Ascending aorta (tissue), 2 donors: ENCODE measurements at regions not wholly inside any gene's neighbourhood (a gene's known extent, or its start where the extent isn't known, plus 50 kb on each side); places are given as distances from the start of the nearest gene placed in this dataset.

ENCODE experiments used
- DNase-seq, 2 donors: peaks; one replicate each; pipeline ENCODE4 v3.0.0-alpha.2; 2019; ENCODE audit warnings: low spot score in 2 of 2
- H3K27ac ChIP-seq, 2 donors: fragments of 200-600 bp; sonication (generic); one replicate each; pipeline ENCODE4 v1.5.1; 2016 to 2017; ENCODE audit warnings: mild to moderate bottlenecking in 1 of 2
- H3K27me3 ChIP-seq: fragments of 200-600 bp; sonication (generic); one replicate; pipeline ENCODE4 v1.5.1; 2017
- H3K36me3 ChIP-seq, 2 donors: fragments of 200-600 bp; sonication (generic); one replicate each; pipeline ENCODE4 v1.5.1; 2016
- H3K4me1 ChIP-seq, 2 donors: fragments of 200-600 bp; sonication (generic); one replicate each; pipeline ENCODE4 v1.5.1; 2016 to 2017; ENCODE audit warnings: mild to moderate bottlenecking in 1 of 2
- H3K4me3 ChIP-seq, 2 donors: fragments of 200-600 bp; sonication (generic); one replicate each; pipeline ENCODE4 v1.5.1; 2016 to 2017; ENCODE audit warnings: mild to moderate bottlenecking in 1 of 2
- H3K9me3 ChIP-seq, 2 donors: fragments of 200-600 bp; sonication (generic); one replicate each; pipeline ENCODE4 v1.5.1; 2016
- intact Hi-C: fragments of 100-400 bp; cut with DNase I; formaldehyde crosslinking; loops from one replicate; pipeline ENCODE4 v1.15.1; 2023
- TF ChIP-seq, protein P1 (sequence below), 3 experiments: fragments of 200-600 bp in 2 of 3; fragments of 450-650 bp in 1 of 3; sonication (generic) in 2 of 3; IDR thresholded peaks; one replicate each; pipeline ENCODE4 v1.5.1; 2016 to 2019; ENCODE audit warnings: antibody characterized with exemption in 3 of 3, mild to moderate bottlenecking in 1 of 3, moderate library complexity in 1 of 3

DNA sequence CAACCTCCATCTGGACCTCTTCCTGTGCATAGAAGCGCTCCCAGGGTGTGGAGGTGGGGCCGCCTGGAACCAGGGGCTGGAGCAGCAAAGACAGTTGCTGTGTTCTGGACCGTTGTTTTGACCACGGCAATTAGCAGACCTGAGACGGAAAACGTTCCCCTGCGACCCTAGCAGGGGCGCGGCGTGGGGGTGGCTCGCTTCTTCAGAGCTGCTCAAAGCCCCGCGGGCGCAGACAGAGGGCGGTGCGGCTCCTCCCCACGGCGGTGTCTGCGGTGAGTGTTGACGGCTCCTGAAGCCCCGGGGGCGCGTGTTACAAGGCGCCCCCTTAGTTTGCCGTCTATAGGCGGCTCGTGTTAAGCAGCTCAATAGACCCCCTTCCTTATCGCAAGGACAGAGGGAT is 79.2 kb downstream of the TRIML1 start:
- no peak for DNase-seq
- Histone ChIP-seq H3K4me1 (no peaks in the 10 kb centered on the region), H3K4me3 (no peak overlapping the region), H3K9me3 (peaks cover 0 to 3% of the 10 kb centered on the region in 2 donors), H3K36me3 (no peaks in the 10 kb centered on the region), H3K27me3 (no peaks in the 10 kb centered on the region), H3K27ac (no peak overlapping the region)
- intact Hi-C loops, result no loop called here
- TF ChIP-seq, protein P1, sequence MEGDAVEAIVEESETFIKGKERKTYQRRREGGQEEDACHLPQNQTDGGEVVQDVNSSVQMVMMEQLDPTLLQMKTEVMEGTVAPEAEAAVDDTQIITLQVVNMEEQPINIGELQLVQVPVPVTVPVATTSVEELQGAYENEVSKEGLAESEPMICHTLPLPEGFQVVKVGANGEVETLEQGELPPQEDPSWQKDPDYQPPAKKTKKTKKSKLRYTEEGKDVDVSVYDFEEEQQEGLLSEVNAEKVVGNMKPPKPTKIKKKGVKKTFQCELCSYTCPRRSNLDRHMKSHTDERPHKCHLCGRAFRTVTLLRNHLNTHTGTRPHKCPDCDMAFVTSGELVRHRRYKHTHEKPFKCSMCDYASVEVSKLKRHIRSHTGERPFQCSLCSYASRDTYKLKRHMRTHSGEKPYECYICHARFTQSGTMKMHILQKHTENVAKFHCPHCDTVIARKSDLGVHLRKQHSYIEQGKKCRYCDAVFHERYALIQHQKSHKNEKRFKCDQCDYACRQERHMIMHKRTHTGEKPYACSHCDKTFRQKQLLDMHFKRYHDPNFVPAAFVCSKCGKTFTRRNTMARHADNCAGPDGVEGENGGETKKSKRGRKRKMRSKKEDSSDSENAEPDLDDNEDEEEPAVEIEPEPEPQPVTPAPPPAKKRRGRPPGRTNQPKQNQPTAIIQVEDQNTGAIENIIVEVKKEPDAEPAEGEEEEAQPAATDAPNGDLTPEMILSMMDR (IDR thresholded peaks at IDR 0.05), result no peak

DNA sequence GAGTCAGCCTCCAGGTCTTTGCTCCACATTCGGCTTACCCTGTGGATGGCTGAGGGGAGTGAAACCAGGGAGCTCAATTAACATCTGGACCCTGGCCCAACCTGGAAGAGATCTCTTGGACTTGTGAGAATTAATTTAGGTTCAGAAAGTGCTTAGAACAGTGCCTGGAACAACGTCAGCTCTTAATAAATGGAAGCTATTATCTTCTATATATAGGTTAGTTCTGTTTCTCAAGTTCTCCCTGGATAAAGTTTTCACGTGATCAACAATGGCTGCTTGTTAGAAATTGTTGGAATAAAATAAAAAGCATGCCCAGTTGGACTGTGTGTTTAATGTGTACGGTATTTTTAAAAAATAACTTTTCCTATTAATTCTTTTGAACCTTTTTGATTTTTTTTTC is 80.8 kb downstream of the TRIML1 start:
- intact Hi-C loops, result no loop called here
- Histone ChIP-seq H3K27ac (no peak overlapping the region), H3K4me1 (no peaks in the 10 kb centered on the region), H3K36me3 (no peaks in the 10 kb centered on the region), H3K27me3 (no peaks in the 10 kb centered on the region), H3K9me3 (peaks cover 0 to 3% of the 10 kb centered on the region in 2 donors), H3K4me3 (no peak overlapping the region)
- TF ChIP-seq, protein P1 (IDR thresholded peaks at IDR 0.05), result no peak
- no peak for DNase-seq

DNA sequence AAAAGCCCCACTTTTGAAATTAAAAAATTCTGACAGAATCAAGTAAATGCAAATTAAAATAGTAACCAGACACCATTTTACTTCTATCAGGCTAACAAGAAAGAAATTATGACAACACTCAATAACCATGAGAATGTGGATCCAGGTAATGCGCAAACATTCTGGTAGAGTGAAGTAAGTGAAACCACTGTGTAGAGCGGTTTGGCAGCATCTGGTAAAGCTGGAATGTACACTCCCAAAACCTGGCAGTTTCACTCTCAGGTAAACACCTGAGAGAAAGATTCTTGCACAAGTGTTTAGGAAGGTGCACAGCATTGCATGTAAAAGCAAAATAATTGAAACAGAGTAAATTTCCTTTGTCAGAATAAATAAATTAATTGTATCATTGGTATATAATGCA is 81.8 kb downstream of the TRIML1 start:
- Histone ChIP-seq H3K9me3 (peaks cover 0 to 3% of the 10 kb centered on the region in 2 donors), H3K36me3 (no peaks in the 10 kb centered on the region), H3K4me1 (no peaks in the 10 kb centered on the region), H3K27ac (no peak overlapping the region), H3K4me3 (no peak overlapping the region), H3K27me3 (no peaks in the 10 kb centered on the region)
- DNase-seq, result no peak
- intact Hi-C loops, result no loop called here
- TF ChIP-seq, protein P1 (IDR thresholded peaks at IDR 0.05), result no peak

DNA sequence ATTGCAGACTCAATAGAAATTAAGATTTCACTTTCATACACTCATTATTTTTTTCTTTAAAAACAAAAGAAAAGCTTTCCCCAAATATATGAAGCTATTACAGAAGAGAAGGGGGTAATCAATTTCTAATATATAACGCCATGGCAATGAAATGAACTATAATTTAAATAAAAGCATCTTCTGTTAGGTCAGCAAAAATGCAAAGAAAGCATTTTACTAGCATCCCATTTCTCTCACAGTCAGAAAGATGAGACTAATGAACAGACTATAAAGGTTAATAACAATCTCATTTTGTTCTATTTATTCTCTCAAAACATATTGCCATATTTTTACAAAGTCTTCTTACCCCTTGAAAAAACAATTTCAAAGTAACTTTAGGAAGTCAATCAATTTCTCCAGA is 89.0 kb downstream of the TRIML1 start:
- no peaks in the 10 kb centered on the region for H3K9me3 ChIP-seq
- TF ChIP-seq, protein P1 (IDR thresholded peaks at IDR 0.05), result no peak
- no peaks in the 10 kb centered on the region for H3K36me3 ChIP-seq
- no peak for DNase-seq
- intact Hi-C loops, result no loop called here
- no peak overlapping the region for H3K27ac ChIP-seq
- H3K4me1 ChIP-seq, result no peaks in the 10 kb centered on the region
- no peak overlapping the region for H3K4me3 ChIP-seq
- no peaks in the 10 kb centered on the region for H3K27me3 ChIP-seq

DNA sequence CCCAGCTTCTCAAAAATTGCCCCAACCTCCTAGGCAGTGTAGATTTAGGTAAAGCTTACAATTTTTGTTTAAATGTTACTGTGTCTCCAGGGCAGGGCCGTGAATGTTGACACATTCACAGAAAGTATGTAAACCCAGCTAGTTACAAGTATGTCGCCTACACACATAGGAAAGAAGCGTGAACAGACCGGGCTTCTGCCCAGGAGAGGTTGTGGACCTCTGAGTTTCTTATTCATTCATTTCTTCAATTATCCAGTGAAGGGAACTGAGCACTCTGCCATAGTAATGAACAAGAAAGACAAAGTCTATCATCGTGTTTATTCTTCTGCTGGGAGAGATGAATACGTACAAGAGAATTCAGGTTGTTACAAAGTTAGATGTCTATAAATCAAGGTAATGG is 93.2 kb downstream of the TRIML1 start:
- Histone ChIP-seq H3K4me1 (no peaks in the 10 kb centered on the region), H3K4me3 (no peak overlapping the region), H3K27ac (no peak overlapping the region), H3K9me3 (no peaks in the 10 kb centered on the region), H3K27me3 (no peaks in the 10 kb centered on the region), H3K36me3 (no peaks in the 10 kb centered on the region)
- intact Hi-C loops, result no loop called here
- DNase-seq, result no peak
- TF ChIP-seq, protein P1 (IDR thresholded peaks at IDR 0.05), result no peak

DNA sequence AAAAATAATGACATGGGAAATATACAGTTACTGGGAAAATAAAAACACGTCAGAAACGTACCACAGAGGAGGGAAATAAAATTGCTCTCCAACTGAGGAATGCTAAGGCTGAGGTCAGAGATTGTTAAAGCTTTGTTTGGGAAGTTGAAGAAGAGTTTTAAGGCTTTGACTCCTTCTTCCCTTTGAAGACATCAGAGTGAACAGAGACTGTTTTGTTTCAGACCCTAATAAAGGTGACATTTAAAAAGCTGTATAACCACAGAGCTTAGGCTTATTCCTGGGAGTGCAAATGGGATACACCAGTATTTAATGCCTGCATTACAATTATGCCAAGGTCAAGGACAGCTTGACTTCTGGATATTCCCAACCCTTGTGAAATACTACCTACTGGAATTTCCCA is 102.8 kb downstream of the TRIML1 start:
- no peaks in the 10 kb centered on the region for H3K27me3 ChIP-seq
- no peaks in the 10 kb centered on the region for H3K9me3 ChIP-seq
- H3K27ac ChIP-seq, result no peak overlapping the region
- no peaks in the 10 kb centered on the region for H3K36me3 ChIP-seq
- TF ChIP-seq, protein P1 (IDR thresholded peaks at IDR 0.05), result no peak
- intact Hi-C loops, result no loop called here
- no peaks in the 10 kb centered on the region for H3K4me1 ChIP-seq
- no peak overlapping the region for H3K4me3 ChIP-seq
- DNase-seq, result no peak
